UCSD-AML1 (cell line): ENCODE measurements at regions not wholly inside any gene's neighbourhood (a gene's known extent, or its start where the extent isn't known, plus 50 kb on each side); places are given as distances from the start of the nearest gene placed in this dataset.
"Not testable (repeated sequence)": the region's sequence is repeated elsewhere in the genome, so short reads cannot be mapped to it uniquely, and the experiment has no call there.

Experiments used
- DNase-seq: peaks from one replicate; lab custom pipeline; 2025; ENCODE audit not compliant: unreplicated experiment; lab: John Stamatoyannopoulos, UW

- no peak for DNase-seq
Observed at GRCh38 chr10:86579883-86580520, 58.4 kb upstream of the WAPL start.

- DNase-seq, result no peak
Observed at GRCh38 chr10:86580521-86580891, 58.9 kb upstream of the WAPL start.

- DNase-seq, result no peak
Observed at GRCh38 chr10:86583983-86584382, 62.4 kb upstream of the WAPL start.

- DNase-seq, result peak; percentile 66
Observed at GRCh38 chr10:86585037-86585929, 63.7 kb upstream of the WAPL start.

- no peak for DNase-seq
Observed at GRCh38 chr10:86586516-86586915, 64.9 kb upstream of the WAPL start.

GRCh38 chr10:86588781-86589180 lies 65.6 kb upstream of the OPN4 start:
- not testable (repeated sequence) for DNase-seq

GRCh38 chr10:86591436-86591835 lies 62.9 kb upstream of the OPN4 start:
- no peak for DNase-seq

GRCh38 chr10:86592413-86592812 lies 61.9 kb upstream of the OPN4 start:
- DNase-seq, result no peak

- no peak for DNase-seq
Observed at GRCh38 chr10:86594535-86594934, 59.8 kb upstream of the OPN4 start.

- DNase-seq, result no peak
Observed at GRCh38 chr10:86595496-86595895, 58.9 kb upstream of the OPN4 start.

GRCh38 chr10:86596266-86596665 lies 58.1 kb upstream of the OPN4 start:
- DNase-seq, result no peak

GRCh38 chr10:86597306-86597705 lies 57.0 kb upstream of the OPN4 start:
- no peak for DNase-seq

GRCh38 chr10:86598151-86598550 lies 56.2 kb upstream of the OPN4 start:
- DNase-seq, result no peak

- DNase-seq, result no peak
Observed at GRCh38 chr10:86599041-86599440, 55.3 kb upstream of the OPN4 start.

GRCh38 chr10:86599729-86600128 lies 54.6 kb upstream of the OPN4 start:
- DNase-seq, result peak; percentile 33

- DNase-seq, result no peak
Observed at GRCh38 chr10:86600296-86600695, 54.1 kb upstream of the OPN4 start.

GRCh38 chr10:86601956-86602602 lies 52.3 kb upstream of the OPN4 start:
- no peak for DNase-seq

GRCh38 chr10:86603256-86603655 lies 51.1 kb upstream of the OPN4 start:
- no peak for DNase-seq
